OCI-LY7 (cell line): ENCODE measurements at regions not wholly inside any gene's neighbourhood (a gene's known extent, or its start where the extent isn't known, plus 50 kb on each side); places are given as distances from the start of the nearest gene placed in this dataset.

Source experiments
- CTCF ChIP-seq: fragments of 200-600 bp; sonication (generic); conservative IDR thresholded peaks from 2 replicates; pipeline ENCODE4 v1.5.1; 2014; ENCODE audit warnings: mild to moderate bottlenecking, antibody characterized with exemption, low read length, moderate library complexity, mixed read lengths
- EZH2phosphoT487 ChIP-seq: fragments of 200-600 bp; sonication (generic); IDR thresholded peaks from 2 replicates; pipeline ENCODE4 v1.6.1; 2018; ENCODE audit warnings: low read depth, borderline replicate concordance, mild to moderate bottlenecking, mixed run types, antibody characterized with exemption, low read length, moderate library complexity, mixed read lengths

GRCh38 chr2:237243487-237243886 lies 157.8 kb downstream of the COPS8 start:
- no peak for TF ChIP-seq CTCF
- no peak for TF ChIP-seq EZH2phosphoT487
